ENCODE measurements at regions not wholly inside any gene's neighbourhood (a gene's known extent, or its start where the extent isn't known, plus 50 kb on each side); places are given as distances from the start of the nearest gene placed in this dataset.

DNA sequence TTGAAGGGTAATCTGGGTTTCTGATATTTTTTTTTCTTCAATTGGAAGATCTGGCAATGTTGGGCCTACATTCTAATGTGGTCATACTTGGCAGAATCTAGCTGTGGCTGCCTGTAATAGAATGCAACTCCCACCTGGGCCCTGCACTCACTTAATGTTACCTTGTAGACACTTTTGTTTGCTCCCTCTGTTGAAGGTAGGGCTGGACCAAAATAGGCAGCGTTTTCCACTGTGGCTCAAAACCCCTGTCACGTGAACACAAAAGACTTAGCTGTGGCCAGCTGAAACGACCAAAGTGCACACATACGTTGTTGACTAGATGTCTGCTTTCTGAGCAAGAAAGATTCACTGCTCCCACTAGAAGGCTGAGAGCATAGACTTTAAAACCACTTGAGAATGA is 117.6 kb upstream of the HMHB1 start:
- TF ChIP-seq POLR2AphosphoS5 (IDR thresholded peaks at IDR 0.05; ENCODE audit: borderline replicate concordance, low read depth, low read length) (no peak), EZH2 (IDR thresholded peaks at IDR 0.05) (no peak), FOXP2 (optimal IDR thresholded peaks at IDR 0.05; ENCODE audit: control extremely low read depth, extremely low read length, insufficient read depth) (no peak)

All from SK-N-MC (cell line).